Subcutaneous abdominal adipose tissue (tissue), 5 donors: ENCODE measurements at regions not wholly inside any gene's neighbourhood (a gene's known extent, or its start where the extent isn't known, plus 50 kb on each side); places are given as distances from the start of the nearest gene placed in this dataset.

Experiments
- H3K27ac ChIP-seq: one replicate; pipeline ENCODE4 v1.7.0; 2013; ENCODE audit warnings: low read depth, mild to moderate bottlenecking, inconsistent platforms, low read length, moderate library complexity
- H3K27me3 ChIP-seq, 5 donors: one replicate each; pipeline ENCODE4 v1.7.0; 2013; ENCODE audit warnings: low read length in 5 of 5, inconsistent platforms in 1 of 5; ENCODE audit not compliant: control insufficient read depth in 5 of 5, insufficient read depth in 4 of 5
- H3K36me3 ChIP-seq, 5 donors: one replicate each; pipeline ENCODE4 v1.7.0; 2013; ENCODE audit warnings: low read length in 5 of 5; ENCODE audit not compliant: control insufficient read depth in 5 of 5, insufficient read depth in 5 of 5
- H3K4me1 ChIP-seq, 5 donors: one replicate each; pipeline ENCODE4 v1.7.0; 2013; ENCODE audit warnings: low read length in 5 of 5, mild to moderate bottlenecking in 3 of 5, moderate library complexity in 1 of 5; ENCODE audit not compliant: control insufficient read depth in 5 of 5, insufficient read depth in 5 of 5
- H3K4me3 ChIP-seq, 5 donors: one replicate each; pipeline ENCODE4 v1.7.0; 2013; ENCODE audit warnings: low read length in 5 of 5, low read depth in 1 of 5
- H3K9ac ChIP-seq, 5 donors: one replicate each; pipeline ENCODE4 v1.7.0; 2013; ENCODE audit warnings: low read length in 5 of 5, mild to moderate bottlenecking in 4 of 5, moderate library complexity in 3 of 5
- H3K9me3 ChIP-seq, 5 donors: one replicate each; pipeline ENCODE4 v1.7.0; 2013; ENCODE audit warnings: low read length in 5 of 5; ENCODE audit not compliant: control insufficient read depth in 5 of 5
- donor health status: healthy.
- donor health status: healthy.
- donor health status: healthy.
- donor health status: healthy.
- donor health status: healthy.

DNA sequence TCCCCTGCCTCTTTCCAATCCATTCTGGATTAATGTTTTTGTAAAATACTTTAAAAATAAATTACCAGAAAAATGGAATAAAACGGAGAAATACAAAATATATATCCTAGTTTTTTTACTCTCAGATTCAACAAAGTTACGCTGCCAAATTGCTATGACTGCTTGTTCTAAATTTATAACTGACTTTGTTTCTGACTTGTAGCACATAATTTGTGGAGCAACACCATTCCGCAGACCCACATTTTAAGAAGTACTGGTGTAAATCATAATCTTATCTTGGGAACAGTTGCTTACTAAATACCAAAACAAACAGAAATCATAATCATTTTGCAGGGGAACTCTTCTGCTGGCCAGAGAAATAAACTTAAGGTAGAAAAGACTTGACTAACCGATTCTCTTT lies 339.4 kb upstream of the CBLB start:
- H3K4me1 ChIP-seq = peaks cover 0 to 15% (median 10%) of the 10 kb centered on the region in 5 donors
- H3K9me3 ChIP-seq = peaks cover 0 to 8% (median 4%) of the 10 kb centered on the region in 5 donors
- H3K27ac ChIP-seq = no peak overlapping the region
- no peaks in the 10 kb centered on the region for H3K27me3 ChIP-seq
- no peaks in the 10 kb centered on the region for H3K36me3 ChIP-seq
- no peak overlapping the region for H3K4me3 ChIP-seq
- peak overlapping the region in 1 of 5 donors; percentile 48 for H3K9ac ChIP-seq

DNA sequence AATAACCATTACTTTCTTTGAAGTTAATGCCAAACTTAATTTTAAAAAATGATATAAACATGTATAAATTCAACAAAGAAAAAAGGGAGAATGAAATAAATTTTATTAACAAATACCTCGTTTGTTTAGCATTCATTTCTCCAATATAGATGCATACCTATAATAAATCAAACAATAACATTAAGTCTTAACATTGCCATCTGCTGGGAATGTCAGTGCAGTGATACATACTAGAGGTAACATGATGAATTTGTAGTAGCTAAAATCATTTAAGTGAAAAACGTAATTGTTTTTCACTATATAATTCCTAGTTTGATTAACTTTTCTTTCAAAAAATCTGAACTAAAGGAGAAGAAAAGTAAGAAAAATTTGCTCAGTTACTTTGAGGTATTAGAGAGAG lies 340.2 kb upstream of the CBLB start:
- Histone ChIP-seq H3K36me3 (no peaks in the 10 kb centered on the region), H3K4me1 (peaks cover 0 to 15% (median 10%) of the 10 kb centered on the region in 5 donors), H3K4me3 (no peak overlapping the region), H3K27me3 (no peaks in the 10 kb centered on the region), H3K9me3 (peaks cover 0 to 7% (median under 1%) of the 10 kb centered on the region in 5 donors), H3K9ac (no peak overlapping the region), H3K27ac (no peak overlapping the region)

DNA sequence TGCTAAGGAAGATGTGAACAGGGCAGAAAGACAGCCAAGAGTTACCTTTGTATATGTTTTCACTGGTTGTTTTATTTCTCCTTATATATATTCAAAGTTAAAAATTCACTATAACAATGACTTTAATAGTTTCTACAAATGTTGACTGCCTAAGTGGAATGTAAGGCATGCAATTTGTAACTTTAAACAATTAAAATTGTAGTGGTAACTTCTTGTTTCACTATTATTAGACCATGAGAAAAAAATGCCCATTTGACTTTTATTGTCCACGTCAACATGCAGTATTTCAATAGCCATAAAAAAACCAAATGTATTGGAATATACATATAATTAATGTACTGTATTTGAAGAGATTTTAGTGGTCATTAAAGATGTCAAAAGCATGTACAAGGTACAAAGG lies 340.7 kb upstream of the CBLB start:
- Histone ChIP-seq H3K9me3 (peaks cover 0 to 2% (median 0%) of the 10 kb centered on the region in 5 donors), H3K4me1 (peaks cover 0 to 15% (median 10%) of the 10 kb centered on the region in 5 donors), H3K27ac (no peak overlapping the region), H3K27me3 (no peaks in the 10 kb centered on the region), H3K36me3 (no peaks in the 10 kb centered on the region), H3K4me3 (no peak overlapping the region), H3K9ac (no peak overlapping the region)

DNA sequence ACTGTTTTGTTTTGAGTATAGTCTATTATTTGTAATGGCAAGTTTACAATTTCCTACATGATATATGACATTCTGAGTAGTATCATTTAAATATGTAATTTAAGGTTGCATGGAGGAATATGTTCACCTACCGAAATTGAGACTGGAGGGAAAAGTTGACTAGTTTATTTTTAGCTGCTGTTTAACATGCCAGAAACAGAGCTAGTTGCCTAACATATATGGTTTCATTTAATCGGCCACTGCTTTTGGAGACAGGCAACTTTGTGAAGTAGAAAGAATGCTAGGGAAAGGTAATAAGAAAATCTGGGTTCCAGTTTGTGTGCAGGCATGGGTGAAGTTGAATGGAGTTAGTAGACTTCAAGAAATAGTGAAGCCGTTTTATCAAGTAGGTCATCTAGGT lies 342.1 kb upstream of the CBLB start:
- Histone ChIP-seq H3K9me3 (no peaks in the 10 kb centered on the region), H3K9ac (no peak overlapping the region), H3K4me3 (no peak overlapping the region), H3K36me3 (no peaks in the 10 kb centered on the region), H3K27me3 (no peaks in the 10 kb centered on the region), H3K4me1 (peaks cover 0 to 10% (median 8%) of the 10 kb centered on the region in 5 donors), H3K27ac (no peak overlapping the region)

DNA sequence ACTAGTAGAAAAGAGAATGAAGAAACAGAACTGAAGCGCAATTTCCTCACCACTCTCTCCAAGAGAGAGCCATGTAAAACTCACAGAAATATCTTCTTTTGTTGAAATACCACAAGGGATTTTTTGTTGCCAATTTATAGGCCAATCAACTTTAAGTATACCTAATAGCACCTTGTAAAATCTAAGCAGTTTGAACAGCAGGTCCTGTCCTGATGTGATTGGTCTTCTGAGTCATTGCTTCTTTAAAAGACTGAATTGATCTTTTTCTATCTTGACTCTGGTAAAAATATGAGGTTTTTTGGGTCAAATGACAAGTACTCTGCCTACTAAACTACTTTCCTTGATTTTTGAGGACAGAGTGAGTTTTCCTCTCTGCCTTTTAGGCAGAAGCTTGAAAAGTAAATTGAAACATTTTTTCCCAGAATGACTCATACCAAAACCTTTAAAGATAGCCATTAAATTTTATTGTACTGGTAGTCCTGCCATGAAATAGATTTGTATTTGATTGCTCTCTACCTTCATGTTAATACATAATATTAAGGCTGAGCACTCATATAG lies 343.9 kb upstream of the CBLB start:
- Histone ChIP-seq H3K27me3 (no peaks in the 10 kb centered on the region), H3K4me3 (no peak overlapping the region), H3K36me3 (no peaks in the 10 kb centered on the region), H3K9ac (no peak overlapping the region), H3K4me1 (peaks cover 0 to 10% (median 0%) of the 10 kb centered on the region in 5 donors), H3K9me3 (no peaks in the 10 kb centered on the region), H3K27ac (no peak overlapping the region)

DNA sequence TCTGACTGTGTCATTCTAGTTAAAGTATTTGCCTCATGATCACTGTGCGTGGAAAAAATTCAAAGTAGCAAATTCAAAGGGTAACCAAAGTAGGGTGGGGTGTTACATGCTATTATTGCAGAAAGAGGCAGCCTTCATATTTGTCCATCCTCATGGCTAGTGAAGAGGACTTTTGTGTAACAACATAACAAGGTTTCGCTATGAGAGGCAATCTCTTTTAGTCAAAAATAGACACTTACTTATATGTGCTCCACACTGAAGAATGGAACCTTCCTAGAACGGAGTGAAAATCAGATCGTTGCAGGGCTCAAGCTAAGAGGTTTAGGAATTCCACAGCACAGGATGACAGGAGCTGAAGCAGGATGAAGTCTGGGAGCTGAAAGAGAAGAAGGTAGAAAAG lies 345.1 kb upstream of the CBLB start:
- no peak overlapping the region for H3K27ac ChIP-seq
- no peaks in the 10 kb centered on the region for H3K4me1 ChIP-seq
- no peaks in the 10 kb centered on the region for H3K9me3 ChIP-seq
- H3K9ac ChIP-seq = no peak overlapping the region
- no peaks in the 10 kb centered on the region for H3K36me3 ChIP-seq
- no peaks in the 10 kb centered on the region for H3K27me3 ChIP-seq
- no peak overlapping the region for H3K4me3 ChIP-seq

DNA sequence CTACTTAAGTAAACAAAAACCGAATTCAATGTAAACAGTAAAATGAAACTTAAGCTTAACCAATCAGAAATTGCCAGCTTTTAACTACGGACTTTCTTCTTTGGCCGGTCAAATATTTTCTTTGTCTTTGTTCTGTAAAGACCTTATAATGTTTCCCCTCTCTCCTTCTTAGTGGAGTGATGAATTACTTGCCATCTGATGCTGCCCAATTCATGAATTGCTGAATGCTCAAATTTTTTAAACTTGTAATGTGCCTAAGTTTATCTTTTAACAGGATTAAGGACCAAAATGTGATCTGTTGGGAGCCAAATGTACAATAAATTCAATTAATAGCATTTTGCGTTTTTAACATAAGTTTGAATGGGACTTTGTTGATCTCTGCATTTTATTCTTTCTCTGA lies 345.8 kb upstream of the CBLB start:
- Histone ChIP-seq H3K36me3 (no peaks in the 10 kb centered on the region), H3K27ac (no peak overlapping the region), H3K27me3 (no peaks in the 10 kb centered on the region), H3K4me1 (no peaks in the 10 kb centered on the region), H3K9me3 (no peaks in the 10 kb centered on the region), H3K9ac (no peak overlapping the region), H3K4me3 (no peak overlapping the region)

DNA sequence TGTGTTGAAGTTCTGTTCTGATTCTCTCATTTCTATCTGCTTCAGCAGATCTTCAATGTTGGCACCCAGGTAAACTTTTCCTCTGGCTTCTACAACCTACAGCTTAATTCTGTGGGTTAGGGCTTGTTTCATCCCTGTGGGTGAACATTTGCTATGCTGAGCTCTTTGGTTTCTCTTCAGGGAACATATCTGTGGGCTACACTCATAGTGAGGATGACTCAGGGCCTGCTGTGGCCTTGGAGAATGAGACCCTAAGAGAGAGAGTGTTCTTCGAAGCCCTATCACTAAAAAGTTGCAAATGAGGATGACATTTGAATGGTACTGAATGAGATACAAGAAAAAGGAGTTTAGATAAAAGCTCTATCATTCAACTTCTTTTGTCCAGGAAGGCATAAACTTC lies 346.2 kb upstream of the CBLB start:
- H3K27ac ChIP-seq = no peak overlapping the region
- H3K9ac ChIP-seq = no peak overlapping the region
- H3K9me3 ChIP-seq = no peaks in the 10 kb centered on the region
- no peak overlapping the region for H3K4me3 ChIP-seq
- no peaks in the 10 kb centered on the region for H3K4me1 ChIP-seq
- no peaks in the 10 kb centered on the region for H3K36me3 ChIP-seq
- H3K27me3 ChIP-seq = no peaks in the 10 kb centered on the region

DNA sequence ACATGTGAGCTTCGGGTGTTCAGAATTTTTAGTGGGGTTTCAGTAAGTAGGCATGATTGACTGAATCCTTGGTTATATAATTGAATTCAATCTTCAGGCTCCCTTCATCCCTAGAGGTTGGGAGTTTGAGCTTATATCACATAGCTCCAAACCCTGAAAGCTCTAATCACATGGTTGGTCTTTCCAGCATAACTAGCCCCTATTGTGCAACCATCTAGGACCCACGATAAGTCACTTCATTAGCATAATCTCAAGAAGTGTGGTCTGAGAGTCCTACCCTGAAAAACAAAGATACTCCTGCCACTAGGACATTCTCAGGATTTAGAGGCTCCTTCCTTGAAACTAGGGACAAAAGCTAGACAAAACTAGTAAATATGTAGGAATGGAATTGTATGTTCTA lies 348.9 kb upstream of the CBLB start:
- no peaks in the 10 kb centered on the region for H3K27me3 ChIP-seq
- H3K36me3 ChIP-seq = no peaks in the 10 kb centered on the region
- no peak overlapping the region for H3K27ac ChIP-seq
- H3K4me3 ChIP-seq = no peak overlapping the region
- no peaks in the 10 kb centered on the region for H3K4me1 ChIP-seq
- no peak overlapping the region for H3K9ac ChIP-seq
- H3K9me3 ChIP-seq = no peaks in the 10 kb centered on the region

DNA sequence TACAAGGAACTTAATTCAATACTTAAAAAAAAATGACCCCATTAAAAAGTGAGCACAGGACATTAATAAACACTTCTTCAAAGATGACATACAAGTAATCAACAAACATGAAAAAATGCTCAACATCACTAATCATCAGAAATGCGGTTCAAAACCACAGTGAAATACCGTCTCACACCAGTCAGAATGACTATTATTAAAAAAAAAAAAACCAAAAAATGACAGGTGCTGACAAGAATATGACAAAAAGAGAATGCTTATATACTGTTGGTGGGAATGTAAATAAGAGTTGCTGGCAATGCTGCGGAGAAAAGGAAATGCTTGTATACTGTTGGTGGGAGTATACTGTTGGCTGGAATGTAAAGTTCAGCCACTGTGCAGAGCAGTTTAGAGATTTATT lies 358.3 kb upstream of the CBLB start:
- no peak overlapping the region for H3K4me3 ChIP-seq
- no peak overlapping the region for H3K27ac ChIP-seq
- no peaks in the 10 kb centered on the region for H3K27me3 ChIP-seq
- H3K4me1 ChIP-seq = no peaks in the 10 kb centered on the region
- H3K9ac ChIP-seq = no peak overlapping the region
- H3K9me3 ChIP-seq = no peaks in the 10 kb centered on the region
- no peaks in the 10 kb centered on the region for H3K36me3 ChIP-seq

DNA sequence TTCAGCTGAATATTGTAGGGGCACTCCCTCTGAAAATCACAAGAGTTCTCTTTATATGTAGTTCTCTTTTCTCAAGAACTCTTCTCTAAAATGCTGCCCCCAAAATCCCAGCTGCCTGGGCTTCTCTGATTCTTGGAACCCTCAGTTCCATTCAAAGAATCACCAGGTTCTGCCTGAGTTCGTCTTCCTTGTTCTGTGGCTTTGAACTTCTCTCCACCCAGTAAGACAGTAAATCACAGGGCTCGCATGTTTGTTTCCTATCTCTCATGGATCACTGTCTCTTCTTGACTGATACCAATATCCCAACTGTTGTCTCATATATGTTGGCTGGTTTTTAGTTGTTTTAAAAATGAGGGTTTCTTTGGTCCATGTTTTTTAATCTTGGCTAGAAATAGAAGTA lies 359.5 kb upstream of the CBLB start:
- no peaks in the 10 kb centered on the region for H3K9me3 ChIP-seq
- no peaks in the 10 kb centered on the region for H3K4me1 ChIP-seq
- H3K27me3 ChIP-seq = no peaks in the 10 kb centered on the region
- H3K4me3 ChIP-seq = no peak overlapping the region
- no peaks in the 10 kb centered on the region for H3K36me3 ChIP-seq
- H3K27ac ChIP-seq = no peak overlapping the region
- no peak overlapping the region for H3K9ac ChIP-seq
